ENCODE measurements at regions not wholly inside any gene's neighbourhood (a gene's known extent, or its start where the extent isn't known, plus 50 kb on each side); places are given as distances from the start of the nearest gene placed in this dataset.
A peak's percentile ranks its signal among the peaks of the same experiment; 100 is the strongest.
"Not testable (repeated sequence)": the region's sequence is repeated elsewhere in the genome, so short reads cannot be mapped to it uniquely, and the experiment has no call there.

GRCh38 chr14:106530031-106530422 is 1003.6 kb downstream of the TMEM121 start:
- H3K9me3 ChIP-seq, result peaks cover 3% of the 10 kb centered on the region
- H3K36me3 ChIP-seq (ENCODE audit: low read depth), result no peaks in the 10 kb centered on the region
- no peak for ATAC-seq
- H3K4me3 ChIP-seq, result no peak overlapping the region
- TF ChIP-seq, protein P1, sequence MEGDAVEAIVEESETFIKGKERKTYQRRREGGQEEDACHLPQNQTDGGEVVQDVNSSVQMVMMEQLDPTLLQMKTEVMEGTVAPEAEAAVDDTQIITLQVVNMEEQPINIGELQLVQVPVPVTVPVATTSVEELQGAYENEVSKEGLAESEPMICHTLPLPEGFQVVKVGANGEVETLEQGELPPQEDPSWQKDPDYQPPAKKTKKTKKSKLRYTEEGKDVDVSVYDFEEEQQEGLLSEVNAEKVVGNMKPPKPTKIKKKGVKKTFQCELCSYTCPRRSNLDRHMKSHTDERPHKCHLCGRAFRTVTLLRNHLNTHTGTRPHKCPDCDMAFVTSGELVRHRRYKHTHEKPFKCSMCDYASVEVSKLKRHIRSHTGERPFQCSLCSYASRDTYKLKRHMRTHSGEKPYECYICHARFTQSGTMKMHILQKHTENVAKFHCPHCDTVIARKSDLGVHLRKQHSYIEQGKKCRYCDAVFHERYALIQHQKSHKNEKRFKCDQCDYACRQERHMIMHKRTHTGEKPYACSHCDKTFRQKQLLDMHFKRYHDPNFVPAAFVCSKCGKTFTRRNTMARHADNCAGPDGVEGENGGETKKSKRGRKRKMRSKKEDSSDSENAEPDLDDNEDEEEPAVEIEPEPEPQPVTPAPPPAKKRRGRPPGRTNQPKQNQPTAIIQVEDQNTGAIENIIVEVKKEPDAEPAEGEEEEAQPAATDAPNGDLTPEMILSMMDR (IDR thresholded peaks at IDR 0.05), result no peak
- no peaks in the 10 kb centered on the region for H3K4me1 ChIP-seq (ENCODE audit: low read depth)
- DNase-seq, result no peak
- intact Hi-C loops (cut with DNase I, micrococcal nuclease), result no loop called here

GRCh38 chr14:106530423-106531107 is 1004.2 kb downstream of the TMEM121 start:
- DNase-seq, result peak in 2 of 3 donors; percentile 21 to 41
- Histone ChIP-seq H3K4me3 (no peak overlapping the region), H3K36me3 (ENCODE audit: low read depth) (no peaks in the 10 kb centered on the region), H3K9me3 (peaks cover 3% of the 10 kb centered on the region), H3K4me1 (ENCODE audit: low read depth) (no peaks in the 10 kb centered on the region)
- TF ChIP-seq, protein P1 (IDR thresholded peaks at IDR 0.05), result no peak
- ATAC-seq, result peak; percentile 33
- intact Hi-C loops (cut with DNase I, micrococcal nuclease), result no loop called here

DNA sequence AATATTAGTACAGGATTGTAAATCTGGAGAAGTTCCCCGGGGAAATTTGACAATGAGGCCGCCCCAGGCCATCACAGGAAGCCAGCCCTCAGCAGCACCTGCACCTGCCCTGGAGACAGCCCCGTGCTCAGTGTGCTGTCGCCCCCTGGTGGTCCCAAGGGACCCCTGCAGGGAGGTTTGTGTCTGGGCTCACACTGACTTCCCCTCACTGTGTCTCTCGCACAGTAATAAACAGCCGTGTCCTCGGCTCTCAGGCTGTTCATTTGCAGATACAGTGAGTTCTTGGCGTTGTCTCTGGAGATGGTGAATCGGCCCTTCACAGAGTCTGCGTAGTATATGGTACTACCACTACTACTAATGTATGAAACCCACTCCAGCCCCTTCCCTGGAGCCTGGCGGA is 1011.2 kb downstream of the TMEM121 start:
- intact Hi-C loops (cut with DNase I, micrococcal nuclease); H3K4me3 ChIP-seq; H3K4me1 ChIP-seq (ENCODE audit: low read depth); H3K36me3 ChIP-seq (ENCODE audit: low read depth); H3K9me3 ChIP-seq: not testable (repeated sequence)
- DNase-seq (peak in 1 of 3 donors; percentile 23), ATAC-seq (peak; percentile 34)

DNA sequence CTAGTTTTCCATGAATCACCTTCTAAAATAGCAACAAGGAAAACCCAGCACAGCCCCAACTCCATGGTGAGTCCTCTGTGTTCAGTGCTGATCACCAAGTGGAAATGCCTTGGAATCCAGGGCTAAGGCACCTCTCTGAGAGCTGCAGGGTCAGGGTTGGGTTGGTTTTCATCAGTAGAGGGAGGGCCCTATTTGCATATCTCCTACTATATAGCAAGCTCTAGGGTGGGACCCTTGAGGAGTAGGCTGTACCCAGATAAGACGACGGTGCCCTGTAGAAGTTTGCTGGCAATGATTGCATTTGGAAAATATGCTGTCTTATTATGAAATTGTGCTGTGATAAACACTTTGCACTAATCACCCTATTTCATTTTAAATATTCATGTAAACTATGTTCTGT is 1011.8 kb downstream of the TMEM121 start:
- Histone ChIP-seq H3K4me1 (ENCODE audit: low read depth) (no peaks in the 10 kb centered on the region), H3K4me3 (no peak overlapping the region), H3K9me3 (peaks cover 4% of the 10 kb centered on the region), H3K36me3 (ENCODE audit: low read depth) (no peaks in the 10 kb centered on the region)
- TF ChIP-seq, protein P1 (IDR thresholded peaks at IDR 0.05), result no peak
- ATAC-seq, result no peak
- intact Hi-C loops (cut with DNase I, micrococcal nuclease), result no loop called here
- no peak for DNase-seq

DNA sequence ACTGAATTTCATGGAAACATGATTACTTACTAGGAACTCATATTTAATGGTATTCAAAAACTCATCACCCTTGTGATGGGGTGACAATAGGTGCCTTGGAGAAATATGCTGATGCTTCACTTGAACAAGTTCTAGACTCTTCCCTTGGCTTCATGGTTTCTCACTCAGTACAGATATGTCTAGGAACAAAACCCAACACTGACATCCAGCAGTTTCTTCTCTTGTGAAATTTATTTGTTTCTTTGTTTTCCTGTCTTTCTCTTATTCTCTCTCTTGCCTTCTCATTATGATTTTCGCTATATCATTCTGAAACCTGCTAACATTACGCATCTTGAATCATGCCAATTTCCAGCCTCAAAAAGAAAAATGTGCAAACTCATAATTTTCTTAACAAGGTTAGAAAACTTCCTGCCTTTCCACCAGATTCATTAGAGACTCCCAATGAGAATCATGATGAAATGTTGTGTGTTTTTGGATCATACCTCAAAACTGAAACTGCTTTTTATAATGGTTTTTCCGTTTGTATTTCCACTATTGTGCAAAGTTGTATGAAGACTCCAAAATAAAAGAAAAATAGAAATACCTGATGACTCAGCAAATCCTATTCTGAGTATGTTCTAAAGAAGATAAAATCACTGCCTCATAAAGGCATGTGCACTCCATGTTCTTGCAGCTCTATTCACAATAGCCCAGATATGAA is 1021.5 kb downstream of the TMEM121 start:
- intact Hi-C loops (cut with DNase I, micrococcal nuclease), result no loop called here
- Histone ChIP-seq H3K36me3 (ENCODE audit: low read depth) (no peaks in the 10 kb centered on the region), H3K4me1 (ENCODE audit: low read depth) (no peaks in the 10 kb centered on the region), H3K4me3 (no peak overlapping the region), H3K9me3 (no peaks in the 10 kb centered on the region)
- ATAC-seq (no peak), DNase-seq (no peak)
- TF ChIP-seq, protein P1 (IDR thresholded peaks at IDR 0.05), result no peak

DNA sequence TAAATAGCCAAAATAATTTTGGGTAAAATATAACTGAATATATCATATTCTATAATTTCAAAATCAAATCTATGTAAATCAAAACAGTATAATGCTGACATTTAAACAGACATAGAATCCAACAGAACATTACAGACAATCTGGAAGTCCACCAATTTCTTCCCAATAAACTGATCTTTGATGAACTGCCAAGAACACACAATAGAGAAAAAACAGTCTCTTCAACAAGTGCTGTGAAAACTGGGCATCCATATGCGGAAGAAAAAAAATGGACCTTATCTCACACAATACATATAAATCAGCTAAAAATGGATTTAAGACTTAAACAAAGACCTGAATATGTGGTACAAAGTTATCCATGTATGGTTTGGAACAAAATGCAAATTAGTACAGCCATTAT is 1022.7 kb downstream of the TMEM121 start:
- DNase-seq (no peak), ATAC-seq (no peak)
- TF ChIP-seq, protein P1 (IDR thresholded peaks at IDR 0.05), result no peak
- no peaks in the 10 kb centered on the region for H3K4me1 ChIP-seq (ENCODE audit: low read depth)
- H3K9me3 ChIP-seq, result no peaks in the 10 kb centered on the region
- H3K36me3 ChIP-seq (ENCODE audit: low read depth), result no peaks in the 10 kb centered on the region
- H3K4me3 ChIP-seq, result no peak overlapping the region
- intact Hi-C loops (cut with DNase I, micrococcal nuclease), result no loop called here

Measured in mucosa of descending colon (tissue), 3 donors.